Caco-2 (cell line): ENCODE measurements at regions not wholly inside any gene's neighbourhood (a gene's known extent, or its start where the extent isn't known, plus 50 kb on each side); places are given as distances from the start of the nearest gene placed in this dataset.

ENCODE experiments used
- BruUV-seq: library from RNA; stranded (reverse); fragments of 400-500 nt; replicated peaks from 2 replicates; lab custom pipeline; 2021; lab: Mats Ljungman, UMichigan
- CTCF ChIA-PET: fragments of 300-600 bp; sonication (Branson Sonifier 250); formaldehyde crosslinking; loops from one replicate; lab custom pipeline; 2022; ENCODE audit warnings: antibody characterized with exemption; lab: Charles Lee
- POLR2A ChIA-PET: fragments of 300-600 bp; sonication (Branson Sonifier 250); formaldehyde crosslinking; loops from one replicate; lab custom pipeline; 2022; ENCODE audit warnings: antibody characterized with exemption; lab: Charles Lee
- DNase-seq, 2 experiments: peaks; one replicate each; pipeline versions ENCODE4 v3.0.0 to v3.0.0-alpha.2; 2020 to 2022
- H3K27me3 ChIP-seq: replicated peaks from 2 replicates; pipeline ENCODE4 v1.6.0; 2011; ENCODE audit warnings: low read length; ENCODE audit not compliant: control insufficient read depth, insufficient read depth
- H3K36me3 ChIP-seq: 2 replicates; pipeline ENCODE4 v1.5.1; 2011; ENCODE audit warnings: low read length; ENCODE audit not compliant: control insufficient read depth, insufficient read depth
- H3K4me1 ChIP-seq: fragments of 250-450 bp; sonication (Bioruptor Pico); 2 replicates; pipeline ENCODE4 v1.5.1; 2020; ENCODE audit warnings: mild to moderate bottlenecking
- H3K4me3 ChIP-seq: 2 replicates; pipeline ENCODE4 v1.5.1; 2011; ENCODE audit warnings: low read depth, mild to moderate bottlenecking, control low read depth, low read length
- H3K9me3 ChIP-seq: fragments of 250-450 bp; sonication (Bioruptor Pico); 2 replicates; pipeline ENCODE4 v1.5.1; 2020; ENCODE audit warnings: mild to moderate bottlenecking, moderate library complexity
- H3K27ac Mint-ChIP-seq: one replicate; pipeline ENCODE4 v1.8.0; 2022; ENCODE audit warnings: mixed read lengths; ENCODE audit not compliant: unreplicated experiment
- H3K27me3 Mint-ChIP-seq: one replicate; pipeline ENCODE4 v1.8.0; 2022; ENCODE audit warnings: mixed read lengths; ENCODE audit not compliant: insufficient read depth, unreplicated experiment
- H3K36me3 Mint-ChIP-seq: one replicate; pipeline ENCODE4 v1.8.0; 2022; ENCODE audit warnings: mild to moderate bottlenecking, mixed read lengths; ENCODE audit not compliant: insufficient read depth, unreplicated experiment
- H3K4me1 Mint-ChIP-seq: one replicate; pipeline ENCODE4 v1.8.0; 2022; ENCODE audit warnings: low read depth, mixed read lengths; ENCODE audit not compliant: unreplicated experiment
- H3K4me3 Mint-ChIP-seq: one replicate; pipeline ENCODE4 v1.8.0; 2022; ENCODE audit warnings: mild to moderate bottlenecking, moderate library complexity, mixed read lengths; ENCODE audit not compliant: unreplicated experiment
- H3K9me3 Mint-ChIP-seq: one replicate; pipeline ENCODE4 v1.8.0; 2022; ENCODE audit warnings: mixed read lengths; ENCODE audit not compliant: unreplicated experiment
- CTCF ChIP-seq, 2 experiments: fragments of 200-600 bp in 1 of 2; IDR thresholded peaks; 1 replicate in 1 of 2; 2 replicates in 1 of 2; pipeline versions ENCODE4 v1.5.1 to v1.8.0; 2011 to 2022; ENCODE audit warnings: antibody characterized with exemption in 1 of 2, control low read depth in 1 of 2, inconsistent platforms in 1 of 2, low read depth in 1 of 2, low read length in 1 of 2, mild to moderate bottlenecking in 1 of 2, moderate library complexity in 1 of 2; ENCODE audit not compliant: insufficient read depth in 1 of 2, severe bottlenecking in 1 of 2, unreplicated experiment in 1 of 2
- intact Hi-C: fragments of 100-400 bp; cut with micrococcal nuclease; formaldehyde crosslinking; loops from one replicate; pipeline ENCODE4 v1.10.0; 2022; ENCODE audit not compliant: unreplicated experiment

- Mint-ChIP-seq H3K4me3 (no peak overlapping the region), H3K4me1 (no peaks in the 10 kb centered on the region), H3K9me3 (no peaks in the 10 kb centered on the region), H3K36me3 (no peaks in the 10 kb centered on the region), H3K27me3 (peaks cover 8% of the 10 kb centered on the region), H3K27ac (no peak overlapping the region)
- Histone ChIP-seq H3K27me3 (no peaks in the 10 kb centered on the region), H3K9me3 (no peaks in the 10 kb centered on the region), H3K4me3 (no peak overlapping the region), H3K36me3 (no peaks in the 10 kb centered on the region), H3K4me1 (no peaks in the 10 kb centered on the region)
- no TSS peak for BruUV-seq
- TF ChIP-seq CTCF (IDR thresholded peaks at IDR 0.05; ENCODE audit: insufficient read depth in 1 of 2, low read depth in 1 of 2, low read length in 1 of 2, severe bottlenecking in 1 of 2, unreplicated experiment in 1 of 2) = no peak
- intact Hi-C loops = no loop called here
- ChIA-PET CTCF (no interaction called here), POLR2A (no interaction called here)
- DNase-seq = no peak
These were observed 890.6 kb upstream of the NR2F2 start for GRCh38 chr15:95439922-95440376.

GRCh38 chr15:95440712-95441111, 889.8 kb upstream of the NR2F2 start:
- no TSS peak for BruUV-seq
- no peak overlapping the region for H3K4me3 Mint-ChIP-seq
- TF ChIP-seq CTCF (IDR thresholded peaks at IDR 0.05; ENCODE audit: insufficient read depth in 1 of 2, low read depth in 1 of 2, low read length in 1 of 2, severe bottlenecking in 1 of 2, unreplicated experiment in 1 of 2) = no peak

DNA sequence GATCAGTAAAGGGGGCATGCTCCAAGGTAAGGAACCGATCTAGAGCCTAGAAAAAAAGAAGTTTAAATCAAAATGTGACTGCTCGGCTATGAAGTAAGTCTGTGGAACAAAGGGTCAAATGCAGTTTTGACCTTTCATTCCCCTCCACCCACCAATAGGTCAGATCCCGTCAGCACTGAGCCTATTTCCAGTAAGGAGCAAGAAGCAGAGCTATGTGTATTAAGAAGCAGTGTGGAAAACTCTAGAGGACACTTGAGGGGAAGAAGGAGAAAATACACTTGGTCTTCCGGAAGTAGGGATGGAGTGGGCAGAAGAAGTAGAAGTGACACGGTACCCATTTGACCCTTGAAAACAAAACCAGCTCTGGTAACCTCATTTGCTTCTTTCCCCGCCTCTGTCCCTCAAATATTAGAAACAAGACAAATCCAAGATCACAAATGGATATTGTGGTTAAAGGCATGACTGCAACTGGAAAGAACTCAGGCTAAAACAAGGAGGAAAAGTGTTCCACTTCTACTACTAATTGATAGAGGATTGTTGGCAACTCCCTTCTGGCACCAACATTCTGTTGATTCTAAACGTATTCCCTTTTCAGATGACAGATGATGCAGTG, 888.3 kb upstream of the NR2F2 start:
- H3K27me3 Mint-ChIP-seq = peaks cover 6% of the 10 kb centered on the region
- no peak for TF ChIP-seq CTCF (IDR thresholded peaks at IDR 0.05; ENCODE audit: insufficient read depth in 1 of 2, low read depth in 1 of 2, low read length in 1 of 2, severe bottlenecking in 1 of 2, unreplicated experiment in 1 of 2)
- no TSS peak for BruUV-seq
- no peaks in the 10 kb centered on the region for H3K36me3 Mint-ChIP-seq
- intact Hi-C loops = no loop called here
- H3K27me3 ChIP-seq = no peaks in the 10 kb centered on the region
- H3K4me3 Mint-ChIP-seq = no peak overlapping the region
- ChIA-PET POLR2A (no interaction called here), CTCF (no interaction called here)
- H3K4me3 ChIP-seq = no peak overlapping the region
- no peaks in the 10 kb centered on the region for H3K9me3 Mint-ChIP-seq
- H3K4me1 ChIP-seq = no peaks in the 10 kb centered on the region
- H3K9me3 ChIP-seq = no peaks in the 10 kb centered on the region
- H3K27ac Mint-ChIP-seq = no peak overlapping the region
- H3K4me1 Mint-ChIP-seq = no peaks in the 10 kb centered on the region
- no peaks in the 10 kb centered on the region for H3K36me3 ChIP-seq
- no peak for DNase-seq

More at GRCh38 chr15:95440712-95441111, 889.8 kb upstream of the NR2F2 start:
- Histone ChIP-seq H3K4me1 (no peaks in the 10 kb centered on the region), H3K36me3 (no peaks in the 10 kb centered on the region), H3K27me3 (no peaks in the 10 kb centered on the region), H3K4me3 (no peak overlapping the region), H3K9me3 (no peaks in the 10 kb centered on the region)
- H3K27me3 Mint-ChIP-seq = peaks cover 8% of the 10 kb centered on the region
- ChIA-PET POLR2A (no interaction called here), CTCF (no interaction called here)
- no peaks in the 10 kb centered on the region for H3K4me1 Mint-ChIP-seq
- intact Hi-C loops = no loop called here
- no peaks in the 10 kb centered on the region for H3K36me3 Mint-ChIP-seq
- H3K9me3 Mint-ChIP-seq = no peaks in the 10 kb centered on the region
- H3K27ac Mint-ChIP-seq = no peak overlapping the region
- DNase-seq = no peak
